ENCODE measurements at regions not wholly inside any gene's neighbourhood (a gene's known extent, or its start where the extent isn't known, plus 50 kb on each side); places are given as distances from the start of the nearest gene placed in this dataset.

- no peak overlapping the region for H3K4me3 ChIP-seq
- TF ChIP-seq POLR2A (IDR thresholded peaks at IDR 0.05), result no peak
- no peak for TF ChIP-seq POLR2AphosphoS5 (IDR thresholded peaks at IDR 0.05; ENCODE audit: insufficient read depth in 1 of 2, low read depth in 1 of 2)
- TF ChIP-seq, protein P1, sequence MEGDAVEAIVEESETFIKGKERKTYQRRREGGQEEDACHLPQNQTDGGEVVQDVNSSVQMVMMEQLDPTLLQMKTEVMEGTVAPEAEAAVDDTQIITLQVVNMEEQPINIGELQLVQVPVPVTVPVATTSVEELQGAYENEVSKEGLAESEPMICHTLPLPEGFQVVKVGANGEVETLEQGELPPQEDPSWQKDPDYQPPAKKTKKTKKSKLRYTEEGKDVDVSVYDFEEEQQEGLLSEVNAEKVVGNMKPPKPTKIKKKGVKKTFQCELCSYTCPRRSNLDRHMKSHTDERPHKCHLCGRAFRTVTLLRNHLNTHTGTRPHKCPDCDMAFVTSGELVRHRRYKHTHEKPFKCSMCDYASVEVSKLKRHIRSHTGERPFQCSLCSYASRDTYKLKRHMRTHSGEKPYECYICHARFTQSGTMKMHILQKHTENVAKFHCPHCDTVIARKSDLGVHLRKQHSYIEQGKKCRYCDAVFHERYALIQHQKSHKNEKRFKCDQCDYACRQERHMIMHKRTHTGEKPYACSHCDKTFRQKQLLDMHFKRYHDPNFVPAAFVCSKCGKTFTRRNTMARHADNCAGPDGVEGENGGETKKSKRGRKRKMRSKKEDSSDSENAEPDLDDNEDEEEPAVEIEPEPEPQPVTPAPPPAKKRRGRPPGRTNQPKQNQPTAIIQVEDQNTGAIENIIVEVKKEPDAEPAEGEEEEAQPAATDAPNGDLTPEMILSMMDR (IDR thresholded peaks at IDR 0.05), result no peak
- no peaks in the 10 kb centered on the region for H3K4me1 ChIP-seq
- no peak for DNase-seq (ENCODE audit: extremely low spot score in 2 of 2)
- no peaks in the 10 kb centered on the region for H3K27me3 ChIP-seq
- no peaks in the 10 kb centered on the region for H3K9me3 ChIP-seq
- no peak overlapping the region for H3K27ac ChIP-seq
- no peaks in the 10 kb centered on the region for H3K36me3 ChIP-seq
- intact Hi-C loops (cut with DNase I), result no loop called here
These were observed 485.0 kb downstream of the DISC1 start for GRCh38 chr1:232111611-232112010.

DNA sequence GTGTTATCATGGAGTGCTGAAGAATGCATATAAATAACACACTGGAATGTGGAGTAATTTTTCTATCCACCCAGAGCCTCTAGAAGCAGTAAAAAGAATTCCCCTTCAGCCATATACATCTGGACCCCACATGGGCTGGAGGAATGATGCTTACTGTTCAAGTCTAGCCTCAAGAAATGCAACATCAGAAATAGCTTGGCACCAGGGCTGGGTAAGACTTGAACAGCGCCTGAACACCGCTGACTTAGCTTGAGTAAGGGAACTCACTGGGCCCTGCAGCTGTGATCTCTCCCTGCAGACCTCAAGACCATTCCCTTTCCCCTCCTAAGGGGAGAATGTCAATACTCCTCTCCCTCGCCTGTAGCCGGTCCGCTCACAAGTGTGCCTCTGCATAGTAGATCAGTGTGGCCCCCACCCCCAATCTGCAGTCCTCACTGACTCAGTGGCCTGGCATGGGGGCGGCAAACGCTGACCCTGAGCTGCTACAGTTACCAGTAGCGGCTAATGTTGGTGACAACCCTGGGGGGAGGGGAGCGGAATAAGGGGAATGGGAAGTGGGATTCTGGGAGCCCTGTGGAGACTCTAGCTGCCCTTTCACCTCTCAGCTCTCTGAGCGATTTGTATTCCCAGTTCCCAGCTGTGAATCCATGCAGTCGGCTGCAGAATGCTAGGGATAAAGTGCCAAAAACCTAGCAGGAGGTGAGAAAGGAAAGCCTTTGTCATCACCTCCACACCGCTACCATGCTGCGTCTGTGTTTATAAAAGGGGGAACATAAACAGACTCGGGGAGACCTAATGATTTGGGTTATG is 483.9 kb downstream of the DISC1 start:
- TF ChIP-seq, protein P1 (IDR thresholded peaks at IDR 0.05), result no peak
- TF ChIP-seq POLR2AphosphoS5 (IDR thresholded peaks at IDR 0.05; ENCODE audit: insufficient read depth in 1 of 2, low read depth in 1 of 2) (no peak), POLR2A (IDR thresholded peaks at IDR 0.05) (no peak)
- no peak for DNase-seq (ENCODE audit: extremely low spot score in 2 of 2)
- Histone ChIP-seq H3K4me1 (no peaks in the 10 kb centered on the region), H3K9me3 (no peaks in the 10 kb centered on the region), H3K27me3 (no peaks in the 10 kb centered on the region), H3K4me3 (no peak overlapping the region), H3K27ac (no peak overlapping the region), H3K36me3 (no peaks in the 10 kb centered on the region)
- intact Hi-C loops (cut with DNase I), result no loop called here

- no peak for TF ChIP-seq POLR2A (IDR thresholded peaks at IDR 0.05)
- TF ChIP-seq, protein P1 (IDR thresholded peaks at IDR 0.05), result no peak
- TF ChIP-seq POLR2AphosphoS5 (IDR thresholded peaks at IDR 0.05; ENCODE audit: insufficient read depth in 1 of 2, low read depth in 1 of 2), result no peak
- Histone ChIP-seq H3K9me3 (no peaks in the 10 kb centered on the region), H3K36me3 (no peaks in the 10 kb centered on the region), H3K4me1 (no peaks in the 10 kb centered on the region), H3K27me3 (no peaks in the 10 kb centered on the region), H3K27ac (no peak overlapping the region), H3K4me3 (no peak overlapping the region)
- intact Hi-C loops (cut with DNase I), result no loop called here
- DNase-seq (ENCODE audit: extremely low spot score in 2 of 2), result no peak
These were observed 482.8 kb downstream of the DISC1 start for GRCh38 chr1:232109391-232109790.

- H3K27me3 ChIP-seq, result no peaks in the 10 kb centered on the region
These were observed 482.0 kb downstream of the DISC1 start for GRCh38 chr1:232108598-232108997.

GRCh38 chr1:232106415-232106814 is 479.8 kb downstream of the DISC1 start:
- intact Hi-C loops (cut with DNase I), result no loop called here
- no peak for DNase-seq (ENCODE audit: extremely low spot score in 2 of 2)
- Histone ChIP-seq H3K9me3 (no peaks in the 10 kb centered on the region), H3K36me3 (no peaks in the 10 kb centered on the region), H3K27ac (no peak overlapping the region), H3K4me3 (no peak overlapping the region), H3K4me1 (no peaks in the 10 kb centered on the region), H3K27me3 (no peaks in the 10 kb centered on the region)
- no peak for TF ChIP-seq POLR2AphosphoS5 (IDR thresholded peaks at IDR 0.05; ENCODE audit: insufficient read depth in 1 of 2, low read depth in 1 of 2)
- TF ChIP-seq, protein P1 (IDR thresholded peaks at IDR 0.05), result no peak
- no peak for TF ChIP-seq POLR2A (IDR thresholded peaks at IDR 0.05)

More at GRCh38 chr1:232108598-232108997, 482.0 kb downstream of the DISC1 start:
- H3K9me3 ChIP-seq, result no peaks in the 10 kb centered on the region
- DNase-seq (ENCODE audit: extremely low spot score in 2 of 2), result no peak
- H3K27ac ChIP-seq, result no peak overlapping the region
- H3K4me1 ChIP-seq, result no peaks in the 10 kb centered on the region
- intact Hi-C loops (cut with DNase I), result no loop called here
- TF ChIP-seq, protein P1 (IDR thresholded peaks at IDR 0.05), result no peak
- TF ChIP-seq POLR2AphosphoS5 (IDR thresholded peaks at IDR 0.05; ENCODE audit: insufficient read depth in 1 of 2, low read depth in 1 of 2), result no peak
- no peak for TF ChIP-seq POLR2A (IDR thresholded peaks at IDR 0.05)
- H3K36me3 ChIP-seq, result no peaks in the 10 kb centered on the region
- no peak overlapping the region for H3K4me3 ChIP-seq

Data from vagina (tissue), 2 donors.